ENCODE measurements at regions not wholly inside any gene's neighbourhood (a gene's known extent, or its start where the extent isn't known, plus 50 kb on each side); places are given as distances from the start of the nearest gene placed in this dataset.

DNA sequence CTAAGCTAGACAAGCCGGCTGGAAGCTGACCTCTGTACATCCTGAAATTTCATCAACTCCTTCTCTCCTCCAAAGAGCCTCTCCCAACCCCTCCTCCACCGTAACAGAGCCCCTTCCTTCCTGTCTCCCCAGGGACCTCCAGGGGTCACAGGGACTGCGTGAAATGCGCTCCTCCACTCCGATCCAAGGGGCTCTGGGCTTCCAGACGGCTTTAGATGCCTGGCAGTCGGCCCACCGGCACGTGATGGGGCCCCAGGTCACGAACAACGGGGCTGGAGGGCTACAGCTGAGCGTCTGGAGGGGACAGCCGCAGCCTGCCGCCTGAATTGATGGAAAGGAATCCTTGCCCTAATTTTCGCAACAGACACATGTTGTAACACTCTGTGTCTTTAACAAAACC lies 264.1 kb downstream of the MN1 start:
- DNase-seq, result no peak
- Histone ChIP-seq H2BK20ac (ENCODE audit: low read depth, low read length, poor library complexity, severe bottlenecking) (no peak overlapping the region), H4K5ac (ENCODE audit: insufficient read length, low read depth, low read length) (no peak overlapping the region), H3K4ac (ENCODE audit: low read depth, low read length) (no peak overlapping the region), H2BK5ac (ENCODE audit: insufficient read length, low read length) (no peak overlapping the region), H3K27me3 (ENCODE audit: insufficient read depth, low read length) (no peaks in the 10 kb centered on the region; the same call in 1 of the 2 replicates), H3K4me2 (ENCODE audit: insufficient read depth, insufficient read length, low read length) (no peak overlapping the region), H3T11ph (ENCODE audit: low read length) (no peak overlapping the region), H2AFZ (ENCODE audit: low read length) (no peak overlapping the region), H3K14ac (ENCODE audit: insufficient read depth, low read length) (no peak overlapping the region; the same call in 1 of the 2 replicates), H3K9me3 (ENCODE audit: control insufficient read depth, low read depth, low read length) (no peaks in the 10 kb centered on the region), H4K20me1 (ENCODE audit: control insufficient read depth, insufficient read depth, insufficient read length) (no peaks in the 10 kb centered on the region), H2AK5ac (ENCODE audit: insufficient read length, low read length) (no peak overlapping the region), H3K4me1 (ENCODE audit: insufficient read depth, low read length) (no peaks in the 10 kb centered on the region; the same call in 1 of the 2 replicates), H3K27ac (ENCODE audit: insufficient read length, low read depth, low read length) (no peak overlapping the region), H4K91ac (ENCODE audit: insufficient read length, low read depth, low read length) (no peak overlapping the region), H3K23me2 (ENCODE audit: insufficient read length, low read depth, low read length, poor library complexity, severe bottlenecking) (no peaks in the 10 kb centered on the region), H2BK120ac (ENCODE audit: low read depth, low read length, poor library complexity, severe bottlenecking) (no peak overlapping the region), H3K9ac (ENCODE audit: extremely low read depth, insufficient read length, low read length) (no peak overlapping the region), H2BK12ac (ENCODE audit: insufficient read length, low read depth, low read length) (no peak overlapping the region), H4K8ac (replicated peaks; ENCODE audit: insufficient read length, low read depth, low read length) (no peak overlapping the region), H3K23ac (ENCODE audit: insufficient read length, low read depth, low read length) (no peak overlapping the region), H3K79me2 (ENCODE audit: insufficient read depth, low read length) (no peaks in the 10 kb centered on the region), H2BK15ac (ENCODE audit: low read depth, low read length) (no peak overlapping the region), H3K56ac (ENCODE audit: insufficient read length, low read depth, low read length) (no peak overlapping the region), H3K18ac (ENCODE audit: insufficient read length, low read depth, low read length) (no peak overlapping the region), H3K79me1 (ENCODE audit: insufficient read depth, low read depth, low read length, poor library complexity, severe bottlenecking) (no peaks in the 10 kb centered on the region)
- TF ChIP-seq, protein P1, sequence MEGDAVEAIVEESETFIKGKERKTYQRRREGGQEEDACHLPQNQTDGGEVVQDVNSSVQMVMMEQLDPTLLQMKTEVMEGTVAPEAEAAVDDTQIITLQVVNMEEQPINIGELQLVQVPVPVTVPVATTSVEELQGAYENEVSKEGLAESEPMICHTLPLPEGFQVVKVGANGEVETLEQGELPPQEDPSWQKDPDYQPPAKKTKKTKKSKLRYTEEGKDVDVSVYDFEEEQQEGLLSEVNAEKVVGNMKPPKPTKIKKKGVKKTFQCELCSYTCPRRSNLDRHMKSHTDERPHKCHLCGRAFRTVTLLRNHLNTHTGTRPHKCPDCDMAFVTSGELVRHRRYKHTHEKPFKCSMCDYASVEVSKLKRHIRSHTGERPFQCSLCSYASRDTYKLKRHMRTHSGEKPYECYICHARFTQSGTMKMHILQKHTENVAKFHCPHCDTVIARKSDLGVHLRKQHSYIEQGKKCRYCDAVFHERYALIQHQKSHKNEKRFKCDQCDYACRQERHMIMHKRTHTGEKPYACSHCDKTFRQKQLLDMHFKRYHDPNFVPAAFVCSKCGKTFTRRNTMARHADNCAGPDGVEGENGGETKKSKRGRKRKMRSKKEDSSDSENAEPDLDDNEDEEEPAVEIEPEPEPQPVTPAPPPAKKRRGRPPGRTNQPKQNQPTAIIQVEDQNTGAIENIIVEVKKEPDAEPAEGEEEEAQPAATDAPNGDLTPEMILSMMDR (conservative IDR thresholded peaks at IDR 0.05), result no peak
- Mint-ChIP-seq H3K4me1 (peaks cover 33 to 46% of the 10 kb centered on the region in 2 experiments), H3K27me3 (ENCODE audit: low read depth) (peaks cover 7% of the 10 kb centered on the region; the same call in 1 of the 2 replicates), H3K36me3 (ENCODE audit: insufficient read depth in 1 of 3, low read depth in 3 of 3) (no peaks in the 10 kb centered on the region), H3K4me3 (no peak overlapping the region), H3K9me3 (no peaks in the 10 kb centered on the region), H3K27ac (no peak overlapping the region)
- WGBS (ENCODE audit: extremely low coverage, insufficient read length, low lambda C conversion rate), result no CpG with 5 or more reads among the region's 15 CpGs
